ENCODE measurements at regions not wholly inside any gene's neighbourhood (a gene's known extent, or its start where the extent isn't known, plus 50 kb on each side); places are given as distances from the start of the nearest gene placed in this dataset.

DNA sequence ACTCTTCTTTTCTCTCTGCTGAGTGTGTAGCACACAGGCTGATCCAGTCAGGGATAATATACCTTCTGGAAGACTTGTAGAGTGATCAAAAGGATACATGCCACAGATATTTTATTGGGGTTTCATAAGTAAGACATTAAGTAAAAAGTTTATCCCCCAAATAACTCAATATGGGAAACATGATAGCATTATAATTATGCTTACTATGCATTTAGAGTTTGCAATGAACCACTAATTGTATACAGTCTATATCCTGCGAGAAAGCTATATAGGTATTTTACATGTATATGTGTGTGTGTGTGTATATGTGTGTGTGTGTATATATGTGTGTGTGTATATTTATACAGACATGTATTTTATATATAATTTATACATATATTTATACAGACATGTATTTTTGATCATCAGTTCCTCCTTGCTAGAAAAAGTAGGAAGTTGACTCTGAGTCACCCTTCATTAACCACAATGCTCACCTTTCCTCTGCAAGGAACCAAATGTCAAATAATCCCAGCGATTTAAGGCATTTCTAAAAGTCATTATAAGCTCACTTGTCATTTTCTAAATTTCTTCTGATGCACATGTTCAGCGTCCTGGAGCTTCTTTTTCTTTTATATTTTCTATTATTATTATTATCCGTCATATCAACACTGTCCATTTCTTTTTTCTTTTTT is 312.5 kb upstream of the OBI1 start:
- H3K9ac ChIP-seq (ENCODE audit: low read length) = no peak overlapping the region
- no peak overlapping the region for H3K27ac ChIP-seq (ENCODE audit: low read depth, low read length)
- no peaks in the 10 kb centered on the region for H3F3A ChIP-seq (ENCODE audit: insufficient read depth)
- H2AFZ ChIP-seq (ENCODE audit: low read depth, low read length, severe bottlenecking) = no peak overlapping the region
- no peaks in the 10 kb centered on the region for H3K79me2 ChIP-seq (ENCODE audit: insufficient read depth, low read length)
- H3K4me2 ChIP-seq (ENCODE audit: low read depth, low read length, poor library complexity, severe bottlenecking) = no peak overlapping the region
- H3K9me2 ChIP-seq (replicated peaks; ENCODE audit: insufficient read depth, low read length) = no peaks in the 10 kb centered on the region
- H3K9me3 ChIP-seq (ENCODE audit: insufficient read depth, low read length) = no peaks in the 10 kb centered on the region
- no peak for TF ChIP-seq EZH2phosphoT487 (conservative IDR thresholded peaks at IDR 0.05; ENCODE audit: low read length)
- TF ChIP-seq, protein P1, sequence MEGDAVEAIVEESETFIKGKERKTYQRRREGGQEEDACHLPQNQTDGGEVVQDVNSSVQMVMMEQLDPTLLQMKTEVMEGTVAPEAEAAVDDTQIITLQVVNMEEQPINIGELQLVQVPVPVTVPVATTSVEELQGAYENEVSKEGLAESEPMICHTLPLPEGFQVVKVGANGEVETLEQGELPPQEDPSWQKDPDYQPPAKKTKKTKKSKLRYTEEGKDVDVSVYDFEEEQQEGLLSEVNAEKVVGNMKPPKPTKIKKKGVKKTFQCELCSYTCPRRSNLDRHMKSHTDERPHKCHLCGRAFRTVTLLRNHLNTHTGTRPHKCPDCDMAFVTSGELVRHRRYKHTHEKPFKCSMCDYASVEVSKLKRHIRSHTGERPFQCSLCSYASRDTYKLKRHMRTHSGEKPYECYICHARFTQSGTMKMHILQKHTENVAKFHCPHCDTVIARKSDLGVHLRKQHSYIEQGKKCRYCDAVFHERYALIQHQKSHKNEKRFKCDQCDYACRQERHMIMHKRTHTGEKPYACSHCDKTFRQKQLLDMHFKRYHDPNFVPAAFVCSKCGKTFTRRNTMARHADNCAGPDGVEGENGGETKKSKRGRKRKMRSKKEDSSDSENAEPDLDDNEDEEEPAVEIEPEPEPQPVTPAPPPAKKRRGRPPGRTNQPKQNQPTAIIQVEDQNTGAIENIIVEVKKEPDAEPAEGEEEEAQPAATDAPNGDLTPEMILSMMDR (IDR thresholded peaks at IDR 0.05; ENCODE audit: insufficient read depth, low read length, poor library complexity, severe bottlenecking) = no peak
- H3K27me3 ChIP-seq (ENCODE audit: low read length) = no peaks in the 10 kb centered on the region
- no peaks in the 10 kb centered on the region for H4K20me1 ChIP-seq (ENCODE audit: low read depth, low read length)
- no peak overlapping the region for H3K4me3 ChIP-seq (ENCODE audit: insufficient read depth, low read length, poor library complexity, severe bottlenecking)
- no peaks in the 10 kb centered on the region for H3K36me3 ChIP-seq (ENCODE audit: low read length)

DNA sequence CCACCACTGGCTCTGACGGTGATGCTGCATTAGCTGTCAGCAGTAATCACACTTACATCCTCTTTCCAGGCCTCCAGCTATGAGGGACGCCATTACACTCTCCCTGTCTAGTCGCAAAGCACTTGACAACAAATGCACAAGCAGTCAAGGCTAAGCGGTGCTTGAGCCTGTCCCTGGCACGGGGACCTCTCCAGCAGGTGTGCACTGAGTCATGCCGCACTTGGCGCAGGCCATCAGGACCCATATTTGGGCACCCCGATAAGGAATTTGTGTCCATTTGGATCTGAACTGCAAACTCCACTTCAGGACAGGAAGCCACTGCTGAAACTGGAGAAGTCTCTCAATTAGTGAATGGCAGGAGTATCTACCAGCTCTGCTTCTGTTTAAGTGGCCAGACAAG is 301.9 kb upstream of the OBI1 start:
- no peaks in the 10 kb centered on the region for H4K20me1 ChIP-seq (ENCODE audit: low read depth, low read length)
- H3K27ac ChIP-seq (ENCODE audit: low read depth, low read length) = no peak overlapping the region
- H3K4me2 ChIP-seq (ENCODE audit: low read depth, low read length, poor library complexity, severe bottlenecking) = no peak overlapping the region
- H3K4me3 ChIP-seq (ENCODE audit: insufficient read depth, low read length, poor library complexity, severe bottlenecking) = no peak overlapping the region
- H3F3A ChIP-seq (ENCODE audit: insufficient read depth) = no peaks in the 10 kb centered on the region
- TF ChIP-seq EZH2phosphoT487 (conservative IDR thresholded peaks at IDR 0.05; ENCODE audit: low read length) = no peak
- TF ChIP-seq, protein P1 (IDR thresholded peaks at IDR 0.05; ENCODE audit: insufficient read depth, low read length, poor library complexity, severe bottlenecking) = no peak
- H2AFZ ChIP-seq (ENCODE audit: low read depth, low read length, severe bottlenecking) = no peak overlapping the region
- no peak overlapping the region for H3K9ac ChIP-seq (ENCODE audit: low read length)
- no peaks in the 10 kb centered on the region for H3K79me2 ChIP-seq (ENCODE audit: insufficient read depth, low read length)
- no peaks in the 10 kb centered on the region for H3K9me3 ChIP-seq (ENCODE audit: insufficient read depth, low read length)
- no peaks in the 10 kb centered on the region for H3K27me3 ChIP-seq (ENCODE audit: low read length)
- H3K36me3 ChIP-seq (ENCODE audit: low read length) = no peaks in the 10 kb centered on the region
- H3K9me2 ChIP-seq (replicated peaks; ENCODE audit: insufficient read depth, low read length) = no peaks in the 10 kb centered on the region

DNA sequence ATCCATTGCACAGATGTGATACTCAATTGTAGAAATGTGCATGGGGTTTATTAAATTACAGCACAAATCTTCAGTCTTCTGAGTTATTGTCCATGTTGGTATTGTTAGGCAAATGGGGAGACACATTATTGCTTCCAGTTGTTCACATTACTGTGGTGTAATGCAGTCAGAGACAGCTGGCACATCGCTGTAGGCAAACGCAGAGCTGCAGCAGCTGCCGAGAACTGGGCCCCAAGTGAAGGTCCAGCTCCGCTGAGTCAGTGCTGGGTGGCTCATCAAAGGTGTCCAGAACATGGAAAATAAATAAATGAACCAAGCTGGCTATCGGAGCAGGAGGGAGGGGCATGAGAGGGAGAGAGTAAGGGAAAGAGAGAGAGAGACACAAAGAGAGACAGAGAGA is 299.1 kb upstream of the OBI1 start:
- no peak overlapping the region for H3K27ac ChIP-seq (ENCODE audit: low read depth, low read length)
- H3K4me2 ChIP-seq (ENCODE audit: low read depth, low read length, poor library complexity, severe bottlenecking) = no peak overlapping the region
- no peak for TF ChIP-seq EZH2phosphoT487 (conservative IDR thresholded peaks at IDR 0.05; ENCODE audit: low read length)
- TF ChIP-seq, protein P1 (IDR thresholded peaks at IDR 0.05; ENCODE audit: insufficient read depth, low read length, poor library complexity, severe bottlenecking) = no peak
- H3F3A ChIP-seq (ENCODE audit: insufficient read depth) = no peaks in the 10 kb centered on the region
- H3K9me2 ChIP-seq (replicated peaks; ENCODE audit: insufficient read depth, low read length) = no peaks in the 10 kb centered on the region
- no peaks in the 10 kb centered on the region for H3K79me2 ChIP-seq (ENCODE audit: insufficient read depth, low read length)
- no peaks in the 10 kb centered on the region for H4K20me1 ChIP-seq (ENCODE audit: low read depth, low read length)
- H2AFZ ChIP-seq (ENCODE audit: low read depth, low read length, severe bottlenecking) = no peak overlapping the region
- no peaks in the 10 kb centered on the region for H3K9me3 ChIP-seq (ENCODE audit: insufficient read depth, low read length)
- no peaks in the 10 kb centered on the region for H3K36me3 ChIP-seq (ENCODE audit: low read length)
- no peaks in the 10 kb centered on the region for H3K27me3 ChIP-seq (ENCODE audit: low read length)
- no peak overlapping the region for H3K4me3 ChIP-seq (ENCODE audit: insufficient read depth, low read length, poor library complexity, severe bottlenecking)
- H3K9ac ChIP-seq (ENCODE audit: low read length) = no peak overlapping the region
